Activated naive CD4-positive, alpha-beta T cell (primary cell): ENCODE measurements at regions not wholly inside any gene's neighbourhood (a gene's known extent, or its start where the extent isn't known, plus 50 kb on each side); places are given as distances from the start of the nearest gene placed in this dataset.
"Not testable (repeated sequence)": the region's sequence is repeated elsewhere in the genome, so short reads cannot be mapped to it uniquely, and the experiment has no call there.

Experiments
- DNase-seq, 4 experiments: peaks; one replicate each; lab custom pipeline; 2025; lab: John Stamatoyannopoulos, UW

- no peak for DNase-seq
Observed at GRCh38 chr2:23023722-23024121, 361.3 kb upstream of the KLHL29 start.

GRCh38 chr2:23026671-23027070 lies 358.3 kb upstream of the KLHL29 start:
- no peak for DNase-seq

DNA sequence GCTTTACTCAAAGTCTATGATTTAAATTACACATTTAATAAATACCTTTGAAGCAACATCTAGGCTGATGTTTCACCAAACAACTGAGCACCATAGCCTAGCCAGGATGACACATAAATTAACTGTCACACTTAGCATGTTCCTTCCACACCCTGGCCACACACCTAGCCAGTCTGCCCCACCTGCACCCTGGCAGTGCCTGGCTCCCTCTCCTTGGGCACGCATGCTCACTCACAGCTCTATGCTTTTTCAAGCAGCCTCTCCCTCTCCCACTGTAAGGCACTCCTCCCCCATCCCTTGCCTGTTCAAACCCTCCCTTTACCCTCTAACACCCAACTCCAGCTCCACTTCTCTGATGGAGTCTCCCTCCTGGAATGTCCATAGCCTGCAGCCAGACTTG lies 357.6 kb upstream of the KLHL29 start:
- no peak for DNase-seq

DNA sequence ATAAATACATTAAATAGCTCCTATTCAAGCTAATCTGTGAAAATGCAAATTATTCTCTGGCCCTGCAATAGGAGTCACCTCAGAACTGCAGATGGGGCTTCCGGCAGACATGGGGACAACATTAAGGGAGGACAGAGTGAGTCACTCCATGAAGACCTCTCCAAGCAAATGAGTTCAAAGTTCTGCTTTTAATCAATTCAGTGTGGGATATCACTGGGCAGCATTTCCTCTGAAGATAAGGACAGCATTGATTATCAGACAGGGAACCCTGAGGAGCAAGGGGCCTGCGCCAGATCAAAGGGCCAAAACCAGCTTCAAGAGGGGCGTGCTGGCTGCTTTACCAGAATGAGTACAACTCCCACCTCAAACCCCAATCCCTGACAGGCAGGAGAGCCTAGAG lies 356.9 kb upstream of the KLHL29 start:
- DNase-seq = no peak

GRCh38 chr2:23029111-23029510 lies 355.9 kb upstream of the KLHL29 start:
- no peak for DNase-seq

GRCh38 chr2:23029951-23030350 lies 355.0 kb upstream of the KLHL29 start:
- DNase-seq = no peak

GRCh38 chr2:23034996-23035395 lies 350.0 kb upstream of the KLHL29 start:
- no peak for DNase-seq

GRCh38 chr2:23036629-23037028 lies 348.4 kb upstream of the KLHL29 start:
- DNase-seq = no peak

- DNase-seq = no peak
Observed at GRCh38 chr2:23037596-23037995, 347.4 kb upstream of the KLHL29 start.

- DNase-seq = no peak
Observed at GRCh38 chr2:23041443-23041842, 343.5 kb upstream of the KLHL29 start.

GRCh38 chr2:23042216-23042906 lies 342.6 kb upstream of the KLHL29 start:
- no peak for DNase-seq

DNA sequence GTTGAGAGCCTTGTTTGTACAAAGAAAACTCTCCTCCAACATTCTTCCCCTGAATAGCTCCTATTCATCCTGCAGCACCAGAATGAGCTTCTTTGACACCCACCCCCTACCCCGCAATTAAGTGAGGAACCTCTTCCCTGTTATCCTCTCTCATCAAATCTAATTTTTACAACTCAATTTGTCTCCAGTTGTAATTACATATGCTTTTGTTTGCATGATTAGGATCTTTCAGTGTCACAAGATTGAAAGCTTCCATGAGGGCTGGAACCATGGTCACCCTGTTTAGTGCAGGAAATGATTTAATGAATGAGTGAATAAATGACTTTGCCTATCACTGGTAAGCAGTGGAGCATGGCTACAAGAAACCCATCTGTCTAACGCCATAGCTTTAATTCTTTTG lies 334.6 kb upstream of the KLHL29 start:
- no peak for DNase-seq

DNA sequence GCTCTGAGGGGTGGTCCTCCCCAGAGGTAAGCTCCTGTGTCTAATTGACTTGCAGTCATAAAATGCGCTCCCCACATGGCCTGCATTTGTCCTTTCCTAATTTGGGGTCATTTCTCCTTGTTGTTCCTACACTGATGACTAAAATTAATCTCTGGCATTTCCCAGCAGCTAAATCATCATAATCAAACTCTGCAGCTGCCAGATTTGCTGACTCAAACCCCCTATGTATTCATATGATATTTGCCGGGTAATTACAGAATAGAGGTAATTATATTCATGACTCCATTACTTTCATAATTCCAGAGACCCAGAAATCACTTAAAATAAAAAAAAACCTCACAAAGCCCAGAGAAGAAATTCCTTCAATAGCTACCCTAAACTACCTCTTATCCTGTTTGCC lies 331.4 kb upstream of the KLHL29 start:
- DNase-seq = no peak

- DNase-seq = no peak
Observed at GRCh38 chr2:23055251-23055650, 329.7 kb upstream of the KLHL29 start.

- not testable (repeated sequence) for DNase-seq
Observed at GRCh38 chr2:23056846-23057245, 328.1 kb upstream of the KLHL29 start.

GRCh38 chr2:23058435-23058834 lies 326.5 kb upstream of the KLHL29 start:
- DNase-seq = no peak

DNA sequence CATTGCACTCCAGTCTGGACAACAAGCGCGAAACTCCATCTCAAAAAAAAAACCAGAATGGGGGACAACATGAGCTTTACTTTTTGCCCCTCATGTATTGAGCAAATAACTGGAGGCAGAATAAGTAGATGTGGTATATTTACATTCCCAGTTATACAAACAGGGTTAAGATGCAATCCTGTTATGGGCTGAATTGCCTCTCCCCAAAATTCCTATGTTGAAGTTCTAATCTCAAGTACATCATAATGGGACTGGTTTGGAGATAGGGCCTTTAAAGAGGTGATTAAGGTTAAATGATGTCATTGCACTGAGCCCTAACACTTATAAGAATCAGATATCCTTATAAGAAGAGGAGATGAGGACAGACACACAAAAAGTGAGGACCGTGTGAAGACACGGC lies 319.8 kb upstream of the KLHL29 start:
- DNase-seq = no peak

GRCh38 chr2:23065936-23066335 lies 319.0 kb upstream of the KLHL29 start:
- DNase-seq = no peak

DNA sequence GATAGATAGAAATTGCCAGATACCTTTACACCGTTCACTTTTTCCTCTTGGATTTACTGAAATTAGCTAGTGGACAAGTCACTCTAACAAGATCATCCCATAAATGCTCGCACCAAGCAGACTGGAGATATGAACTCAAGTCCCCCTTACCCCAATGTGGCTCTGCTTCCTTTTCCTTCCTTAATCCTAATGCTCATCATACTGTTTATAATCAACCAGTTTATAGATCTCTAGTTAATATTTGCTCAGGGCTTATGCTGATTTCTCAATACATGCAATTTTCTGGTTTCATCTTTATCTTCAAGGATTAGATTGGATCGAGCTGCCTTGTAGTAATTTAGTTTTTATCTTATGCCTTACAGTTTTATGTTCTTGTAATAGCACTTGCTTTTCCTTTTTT lies 318.3 kb upstream of the KLHL29 start:
- no peak for DNase-seq

GRCh38 chr2:23069156-23069555 lies 315.8 kb upstream of the KLHL29 start:
- no peak for DNase-seq

DNA sequence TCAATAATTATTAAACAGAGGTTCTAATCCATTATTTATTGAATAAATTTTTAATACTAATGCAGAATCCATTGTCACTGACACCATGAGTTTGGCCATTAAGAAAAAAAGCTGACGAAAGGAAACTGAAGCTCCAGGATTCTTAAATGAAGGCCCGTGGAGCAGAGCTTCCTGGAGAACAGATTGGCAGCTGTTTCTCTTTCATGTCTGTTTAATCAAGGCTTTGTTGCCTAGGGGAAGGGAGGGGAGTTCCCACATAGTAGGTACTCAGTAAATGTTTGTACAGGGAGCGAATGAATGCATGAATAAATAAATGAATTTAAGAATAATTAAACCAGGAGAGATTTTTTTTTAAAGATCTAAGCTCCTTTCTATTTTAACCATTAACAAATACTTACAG lies 315.1 kb upstream of the KLHL29 start:
- DNase-seq = no peak

DNA sequence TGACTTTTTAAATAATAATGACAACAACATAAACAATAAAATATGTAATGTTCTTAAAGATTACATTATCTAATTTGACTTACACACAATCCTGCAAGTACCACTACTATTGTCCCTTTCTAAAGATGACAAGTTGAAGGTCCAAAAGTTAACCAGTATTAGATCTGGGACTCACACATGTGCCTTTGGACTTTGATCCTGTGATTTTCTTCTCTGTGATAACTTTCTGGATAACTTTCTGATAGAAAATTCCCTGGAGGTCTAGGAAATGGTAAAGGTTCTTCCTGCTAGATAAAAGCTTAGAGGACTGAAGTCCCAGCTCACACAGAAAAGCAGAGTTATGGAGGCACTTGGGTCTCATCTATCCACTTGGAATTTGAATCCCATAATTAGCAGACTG lies 311.9 kb upstream of the KLHL29 start:
- DNase-seq = no peak

DNA sequence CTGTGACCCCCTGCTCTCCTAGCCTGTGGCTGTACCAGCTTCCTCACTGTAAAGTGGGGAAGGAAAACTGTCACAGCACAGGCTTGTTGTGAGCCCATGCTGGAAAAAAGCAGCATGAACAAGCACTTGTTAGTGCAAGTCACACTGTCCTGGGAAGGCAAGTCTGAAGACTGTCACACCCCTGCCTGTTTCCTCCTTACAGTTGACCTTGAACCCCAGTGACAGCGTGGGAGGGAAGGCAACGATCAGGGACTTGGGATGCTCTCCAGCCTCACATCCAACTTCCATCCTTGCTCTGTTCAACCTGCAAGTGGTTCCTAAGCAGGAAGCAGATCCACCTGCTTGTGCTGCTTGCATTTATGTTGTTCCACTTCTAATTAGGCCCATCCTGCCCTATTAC lies 311.3 kb upstream of the KLHL29 start:
- DNase-seq = no peak

GRCh38 chr2:23077596-23077995 lies 307.4 kb upstream of the KLHL29 start:
- DNase-seq = no peak
